ENCODE measurements at regions not wholly inside any gene's neighbourhood (a gene's known extent, or its start where the extent isn't known, plus 50 kb on each side); places are given as distances from the start of the nearest gene placed in this dataset.

DNA sequence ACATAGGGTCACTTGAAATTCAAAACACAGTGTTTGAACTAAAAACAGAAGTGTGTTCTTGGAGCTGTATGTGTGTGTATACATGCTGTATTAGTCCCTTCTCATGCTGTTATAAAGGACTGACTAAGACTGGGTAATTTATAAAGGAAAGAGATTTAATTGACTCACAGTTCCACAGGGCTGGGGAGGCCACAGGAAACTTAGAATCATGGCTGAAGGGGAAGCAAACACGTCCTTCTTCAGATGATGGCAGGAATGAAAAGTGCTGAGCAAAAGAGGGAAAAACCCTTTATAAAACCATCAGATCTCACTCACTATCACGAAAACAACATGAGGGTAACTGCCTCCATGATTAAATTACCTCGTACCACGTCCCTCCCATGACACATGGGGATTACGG is 224.1 kb downstream of the BCAT1 start:
- peak; percentile 74 for ATAC-seq
- Mint-ChIP-seq H3K27me3 (no peaks in the 10 kb centered on the region), H3K36me3 (ENCODE audit: low read depth) (peaks cover 1% of the 10 kb centered on the region), H3K4me1 (ENCODE audit: low read depth) (peaks cover 27% of the 10 kb centered on the region), H3K9me3 (peaks cover 9% of the 10 kb centered on the region), H3K27ac (peak overlapping the region; percentile 44), H3K4me3 (no peak overlapping the region)
- DNase-seq = peak; percentile 45
- CTCF ChIA-PET = no interaction called here
- intact Hi-C loops (cut with micrococcal nuclease) = loop anchor here (2.0 kb wide), 1 partner anchor 114 kb away; no protein-coding TSS in a partner anchor
- POLR2A ChIA-PET = interaction anchor here (0.6 kb wide), 1 partner anchor 161 kb away, joined by 3 read pairs; no protein-coding TSS in a partner anchor
- no peak for TF ChIP-seq CTCF (IDR thresholded peaks at IDR 0.05)

GRCh38 chr12:24723759-24724158 is 225.1 kb downstream of the BCAT1 start:
- H3K9me3 Mint-ChIP-seq = peaks cover 9% of the 10 kb centered on the region
- CTCF ChIA-PET = interaction anchor here (0.9 kb wide), 1 partner anchor 13 kb away, joined by 3 read pairs; no protein-coding TSS in a partner anchor
- H3K36me3 Mint-ChIP-seq (ENCODE audit: low read depth) = peaks cover 1% of the 10 kb centered on the region
- ATAC-seq = no peak
- POLR2A ChIA-PET = interaction anchor here (0.6 kb wide), 1 partner anchor 130 kb away, joined by 3 read pairs; no protein-coding TSS in a partner anchor
- H3K27ac Mint-ChIP-seq = no peak overlapping the region
- no peak overlapping the region for H3K4me3 Mint-ChIP-seq
- peaks cover 33% of the 10 kb centered on the region for H3K4me1 Mint-ChIP-seq (ENCODE audit: low read depth)
- TF ChIP-seq CTCF (IDR thresholded peaks at IDR 0.05) = no peak
- DNase-seq = no peak
- no peaks in the 10 kb centered on the region for H3K27me3 Mint-ChIP-seq
- intact Hi-C loops (cut with micrococcal nuclease) = loop anchor here (2.0 kb wide), 1 partner anchor 115 kb away; no protein-coding TSS in a partner anchor

DNA sequence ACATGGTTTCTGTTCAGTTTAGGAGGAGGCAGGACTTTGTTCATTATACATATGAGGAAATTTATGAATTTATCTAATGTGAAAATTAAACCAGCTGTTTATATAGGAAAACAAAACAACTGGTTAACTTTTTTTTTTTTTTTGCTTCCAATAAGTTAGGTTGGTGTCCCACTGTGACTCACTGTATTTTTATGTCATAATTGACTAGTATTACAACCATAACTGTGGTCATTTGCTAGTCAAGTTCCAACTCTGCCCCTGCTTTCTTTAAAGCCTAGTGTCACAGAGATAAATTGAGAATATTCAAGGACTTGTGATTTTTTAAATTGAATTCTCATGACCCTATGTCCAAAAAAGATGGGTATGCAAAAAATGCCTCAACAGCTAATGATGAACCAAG is 227.7 kb downstream of the BCAT1 start:
- ChIA-PET CTCF (interaction anchor here (0.9 to 1.7 kb wide), 2 partner anchors 20 to 57 kb away, joined by 3 read pairs; no protein-coding TSS in a partner anchor), POLR2A (no interaction called here)
- H3K27ac Mint-ChIP-seq = no peak overlapping the region
- H3K4me3 Mint-ChIP-seq = no peak overlapping the region
- H3K36me3 Mint-ChIP-seq (ENCODE audit: low read depth) = peaks cover 1% of the 10 kb centered on the region
- intact Hi-C loops (cut with micrococcal nuclease) = no loop called here
- H3K27me3 Mint-ChIP-seq = no peaks in the 10 kb centered on the region
- DNase-seq = no peak
- peaks cover 9% of the 10 kb centered on the region for H3K9me3 Mint-ChIP-seq
- no peak for ATAC-seq
- no peak for TF ChIP-seq CTCF (IDR thresholded peaks at IDR 0.05)
- peaks cover 39% of the 10 kb centered on the region for H3K4me1 Mint-ChIP-seq (ENCODE audit: low read depth)

GRCh38 chr12:24719293-24719721 is 229.6 kb downstream of the BCAT1 start:
- TF ChIP-seq CTCF (IDR thresholded peaks at IDR 0.05) = no peak
- H3K4me1 Mint-ChIP-seq (ENCODE audit: low read depth) = peaks cover 31% of the 10 kb centered on the region
- H3K27ac Mint-ChIP-seq = peak overlapping the region; percentile 75
- peaks cover 4% of the 10 kb centered on the region for H3K9me3 Mint-ChIP-seq
- H3K4me3 Mint-ChIP-seq = no peak overlapping the region
- ChIA-PET POLR2A (interaction anchor here (1.1 kb wide), 1 partner anchor 10 kb away, joined by 3 read pairs; no protein-coding TSS in a partner anchor), CTCF (no interaction called here)
- H3K36me3 Mint-ChIP-seq (ENCODE audit: low read depth) = peaks cover 1% of the 10 kb centered on the region
- no peaks in the 10 kb centered on the region for H3K27me3 Mint-ChIP-seq
- intact Hi-C loops (cut with micrococcal nuclease) = no loop called here
- DNase-seq (peak; percentile 83), ATAC-seq (peak; percentile 99)

- DNase-seq (no peak), ATAC-seq (no peak)
- H3K4me3 Mint-ChIP-seq = no peak overlapping the region
- peak overlapping the region; percentile 75 for H3K27ac Mint-ChIP-seq
- CTCF ChIA-PET = no interaction called here
- peaks cover 1% of the 10 kb centered on the region for H3K36me3 Mint-ChIP-seq (ENCODE audit: low read depth)
- TF ChIP-seq CTCF (IDR thresholded peaks at IDR 0.05) = no peak
- H3K27me3 Mint-ChIP-seq = no peaks in the 10 kb centered on the region
- POLR2A ChIA-PET = no interaction called here
- H3K9me3 Mint-ChIP-seq = peaks cover 4% of the 10 kb centered on the region
- intact Hi-C loops (cut with micrococcal nuclease) = no loop called here
- H3K4me1 Mint-ChIP-seq (ENCODE audit: low read depth) = peaks cover 26% of the 10 kb centered on the region
Measured at GRCh38 chr12:24718617-24719016, 230.3 kb downstream of the BCAT1 start.
